ENCODE measurements at regions not wholly inside any gene's neighbourhood (a gene's known extent, or its start where the extent isn't known, plus 50 kb on each side); places are given as distances from the start of the nearest gene placed in this dataset.
A peak's percentile ranks its signal among the peaks of the same experiment; 100 is the strongest.

DNA sequence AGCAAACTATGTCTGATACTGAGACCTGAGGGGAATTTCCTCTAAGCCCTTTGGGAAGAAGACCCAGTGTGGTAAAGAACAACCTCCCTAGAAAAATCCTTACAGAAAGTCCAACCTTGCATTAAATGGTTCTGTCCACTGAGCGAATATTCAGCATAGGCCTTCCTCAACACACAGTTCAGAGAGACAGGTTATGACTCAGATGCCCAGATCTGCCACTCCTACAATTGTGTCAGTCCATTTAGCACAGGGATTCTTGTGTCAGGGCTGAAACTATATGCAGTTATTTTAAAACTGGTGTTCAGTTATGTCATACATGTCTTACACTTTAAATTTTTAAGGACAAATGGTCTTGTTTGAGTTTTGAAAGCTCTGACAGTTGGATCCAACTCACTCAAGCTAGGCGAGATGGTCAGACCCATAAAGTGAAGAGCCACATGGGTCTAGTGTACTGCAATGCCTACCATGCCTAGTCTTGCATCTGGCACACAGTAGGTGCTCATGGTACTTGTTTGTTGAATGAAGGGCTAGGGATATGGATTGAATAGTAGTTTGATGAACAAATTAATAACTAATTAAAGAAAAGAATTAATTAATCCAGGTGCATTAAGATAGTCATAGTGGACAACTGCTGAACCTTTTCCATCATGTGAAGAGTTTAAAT is 207.5 kb upstream of the PWP1 start:
- no peak for DNase-seq

DNA sequence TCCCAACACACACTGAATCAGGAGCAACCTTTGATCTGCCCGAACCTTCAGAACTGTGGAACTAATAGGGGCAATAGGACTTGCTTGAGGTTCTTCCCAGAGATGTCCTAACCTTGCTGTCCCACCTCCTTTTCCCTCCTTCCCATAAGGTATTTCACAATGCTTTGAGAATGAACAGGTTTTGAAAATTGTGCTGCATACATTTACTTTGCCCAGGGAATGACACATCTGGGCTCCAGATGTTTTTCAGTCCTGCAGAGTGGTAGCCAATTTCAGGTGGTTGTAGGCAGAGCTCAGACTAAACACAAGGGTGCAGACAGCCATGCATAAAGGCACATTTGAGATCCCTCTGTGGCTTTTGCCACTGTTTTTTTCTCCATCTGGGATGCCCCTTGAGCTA is 206.7 kb upstream of the PWP1 start:
- no peak for DNase-seq

DNA sequence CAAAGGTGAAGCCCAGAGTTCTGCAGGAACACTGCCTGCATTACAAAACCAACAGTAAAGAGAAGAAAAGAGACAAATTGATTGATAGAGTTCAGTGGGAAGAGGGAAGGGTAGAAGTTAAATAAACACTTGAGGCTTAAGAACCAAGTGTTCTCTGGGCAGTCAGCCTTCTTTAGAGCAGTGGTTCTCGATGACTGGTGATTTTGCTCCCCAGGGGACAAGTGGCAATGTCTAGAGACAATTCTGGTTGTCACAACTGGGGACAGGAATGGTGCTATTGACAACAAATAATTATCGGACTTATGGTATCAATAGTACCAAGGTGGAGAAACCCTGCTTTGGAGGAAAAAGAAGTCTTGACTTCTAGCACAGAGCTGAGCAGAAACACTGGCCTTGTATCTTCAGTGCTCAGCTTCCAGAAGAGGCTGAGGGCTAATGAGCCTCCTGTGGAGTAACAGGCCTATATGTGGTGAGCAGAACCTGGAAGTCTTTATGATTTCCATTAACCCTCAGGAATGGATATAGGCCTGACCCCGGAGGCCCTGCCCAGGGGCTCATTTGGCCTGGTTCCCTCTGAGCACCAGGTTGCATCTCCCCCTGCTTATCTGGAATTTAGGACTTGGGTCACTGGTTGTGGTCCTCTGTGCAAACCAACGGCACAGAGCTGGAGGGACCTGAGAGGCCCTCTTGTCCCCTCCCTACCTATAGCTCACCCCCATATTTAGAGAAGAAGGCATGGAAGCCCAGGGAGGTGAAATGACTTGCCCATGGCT is 204.6 kb upstream of the PWP1 start:
- DNase-seq, result no peak

DNA sequence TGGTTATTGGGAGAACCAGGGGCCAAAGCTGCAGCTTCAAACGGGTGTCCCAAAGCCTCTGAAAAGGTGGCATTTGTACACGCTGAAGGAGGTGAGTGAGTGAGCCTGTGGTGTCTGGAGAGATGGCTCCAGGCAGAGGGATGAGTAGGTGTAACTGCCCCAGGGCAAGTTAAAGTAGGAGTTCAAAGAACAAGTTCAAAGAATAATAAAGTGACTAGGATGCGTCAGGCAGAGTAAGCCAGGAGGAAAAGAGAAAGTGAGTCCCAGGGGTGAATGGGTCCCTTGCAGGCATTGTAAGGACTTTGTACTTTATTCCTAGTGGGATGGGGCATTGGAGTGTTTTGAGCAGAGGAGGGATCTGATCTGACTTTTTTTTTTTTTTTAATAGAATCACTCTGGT is 201.4 kb upstream of the PWP1 start:
- no peak for DNase-seq

DNA sequence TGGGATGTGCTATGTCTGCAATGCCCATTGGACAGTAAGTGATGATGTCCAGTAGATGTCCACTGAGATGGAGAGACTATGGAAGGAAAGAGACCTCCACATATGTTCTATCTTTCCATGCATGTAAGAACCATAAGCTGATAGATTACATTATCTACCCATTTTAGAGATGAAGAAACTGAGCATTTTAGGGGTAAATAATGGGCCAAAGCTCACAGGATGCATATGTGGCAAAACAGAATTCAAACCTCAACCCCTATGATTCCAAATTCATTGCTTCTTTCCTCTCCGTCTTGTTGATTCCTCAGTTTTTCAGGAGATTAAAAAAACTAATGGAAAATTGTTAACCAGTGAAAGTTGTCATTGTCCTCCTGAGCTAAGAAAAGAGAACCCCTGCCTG is 200.7 kb upstream of the PWP1 start:
- DNase-seq, result no peak

DNA sequence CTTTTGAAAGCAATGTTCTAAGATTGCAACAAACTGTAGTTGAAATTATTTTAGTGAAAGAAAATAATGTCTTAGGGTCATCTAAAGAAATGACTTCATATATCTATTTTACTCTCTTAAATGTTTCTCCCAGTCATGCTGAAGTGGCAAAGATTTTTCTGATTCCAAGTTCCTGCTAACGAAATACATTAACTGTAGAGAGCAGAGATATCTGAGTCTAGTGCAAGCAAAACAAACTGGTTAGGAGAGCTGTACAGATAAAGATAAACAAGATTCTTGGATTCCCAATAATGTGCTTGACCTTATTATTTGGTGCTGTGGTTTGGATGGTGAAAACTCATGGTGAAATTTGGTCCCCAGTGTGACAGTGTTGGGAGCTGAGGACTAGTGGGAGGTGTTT is 199.9 kb upstream of the PWP1 start:
- DNase-seq, result no peak

DNA sequence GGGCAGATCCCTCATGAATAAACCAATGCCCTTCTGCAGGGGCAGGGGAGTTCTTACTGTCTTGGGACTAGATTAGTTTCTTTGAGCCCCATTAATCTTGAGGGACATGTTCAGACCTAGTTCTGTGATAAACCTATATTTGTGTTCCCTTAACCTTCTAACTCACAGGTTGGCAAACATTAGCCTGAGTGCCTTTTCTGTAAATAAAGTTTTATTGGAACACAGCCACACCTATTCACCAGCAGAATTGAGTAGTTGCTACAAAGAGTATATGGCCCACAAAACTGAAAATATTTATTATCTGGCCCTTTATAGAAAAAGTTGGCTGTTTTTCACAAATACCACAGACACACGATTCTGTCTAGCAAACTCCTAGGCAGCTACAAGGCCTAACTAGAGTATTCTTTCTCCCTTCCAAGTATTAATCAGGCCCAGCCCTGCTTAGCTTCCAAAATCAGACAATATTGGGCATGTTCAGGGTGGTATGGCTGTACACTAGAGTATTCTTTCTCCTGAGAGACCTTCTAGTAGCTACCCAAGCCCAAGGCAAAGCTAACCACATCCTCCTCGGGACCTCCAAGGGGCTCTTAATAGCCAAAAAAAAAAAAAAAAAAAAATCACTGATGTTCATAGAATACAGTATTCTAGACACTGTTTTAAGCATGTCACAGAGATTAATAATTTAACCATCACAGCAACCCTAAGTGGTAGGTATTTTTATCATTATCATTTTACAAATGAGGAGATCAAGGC is 199.3 kb upstream of the PWP1 start:
- no peak for DNase-seq

DNA sequence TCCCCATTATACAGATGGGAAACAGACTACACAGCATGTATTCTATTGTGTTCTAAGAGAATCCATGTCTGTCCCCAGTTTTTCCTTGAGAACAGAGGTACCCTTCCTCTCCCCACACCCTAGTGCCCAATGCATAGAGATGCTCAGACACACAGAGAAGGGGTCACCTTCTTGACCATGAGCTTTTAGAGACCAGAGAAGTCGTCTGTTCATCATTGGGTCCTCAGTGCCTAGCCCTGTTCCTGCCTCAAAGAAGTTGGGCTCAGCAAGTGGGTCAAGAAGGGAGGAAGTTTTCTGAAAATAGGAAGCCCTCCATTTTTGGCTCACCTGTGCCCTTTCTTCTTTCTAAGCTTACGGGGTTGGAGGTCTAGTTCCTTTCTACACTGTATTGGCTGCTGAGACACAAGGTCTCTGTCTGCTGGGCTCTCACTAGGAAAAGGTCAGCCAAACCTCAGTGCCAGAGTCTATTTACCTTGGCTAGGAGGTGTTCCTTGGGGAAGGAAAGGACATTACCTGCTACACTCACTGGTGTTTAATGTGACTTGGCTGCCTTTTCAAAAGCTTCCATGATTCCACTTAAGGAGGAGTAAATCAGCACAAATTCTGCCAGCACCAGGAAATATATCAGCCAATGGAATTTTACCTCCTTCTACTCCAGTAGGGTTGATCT is 198.5 kb upstream of the PWP1 start:
- no peak for DNase-seq

DNA sequence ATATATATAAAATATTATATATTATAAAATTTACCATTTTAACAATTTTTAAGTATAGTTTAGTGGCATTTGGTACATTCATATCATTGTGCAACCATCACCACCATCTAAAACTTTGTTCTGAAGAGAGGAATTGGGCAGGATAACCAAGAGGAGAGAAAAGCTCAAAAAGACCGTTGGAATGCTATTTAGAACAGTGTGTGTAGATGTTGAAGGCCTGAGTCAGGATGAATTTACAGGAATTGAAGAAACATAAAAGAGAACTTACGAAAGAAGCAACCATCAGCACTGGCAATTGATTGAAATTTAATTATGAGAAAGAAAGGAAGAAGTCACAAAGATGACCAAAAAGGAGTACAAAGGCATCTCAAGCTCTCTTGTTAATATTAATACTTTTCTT is 196.9 kb upstream of the PWP1 start:
- DNase-seq, result no peak

DNA sequence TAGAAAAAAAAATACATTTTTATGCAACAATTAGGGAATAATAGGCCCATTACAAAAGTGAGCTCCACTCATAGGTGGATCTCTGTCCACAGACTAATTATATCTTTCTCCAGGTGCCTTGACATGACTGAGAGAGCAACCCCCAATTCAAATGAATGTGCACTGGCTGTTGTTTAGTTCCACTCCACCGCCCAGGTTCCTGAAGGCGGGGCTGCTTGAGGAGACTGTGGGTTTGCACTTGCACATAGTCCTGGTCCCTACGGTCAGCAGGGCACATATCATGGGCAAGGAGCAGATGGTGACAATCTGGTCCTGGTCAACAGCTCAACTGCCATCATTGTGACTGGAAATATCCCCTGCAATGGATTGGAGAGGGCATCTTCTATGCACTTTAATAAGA is 195.6 kb upstream of the PWP1 start:
- no peak for DNase-seq

DNA sequence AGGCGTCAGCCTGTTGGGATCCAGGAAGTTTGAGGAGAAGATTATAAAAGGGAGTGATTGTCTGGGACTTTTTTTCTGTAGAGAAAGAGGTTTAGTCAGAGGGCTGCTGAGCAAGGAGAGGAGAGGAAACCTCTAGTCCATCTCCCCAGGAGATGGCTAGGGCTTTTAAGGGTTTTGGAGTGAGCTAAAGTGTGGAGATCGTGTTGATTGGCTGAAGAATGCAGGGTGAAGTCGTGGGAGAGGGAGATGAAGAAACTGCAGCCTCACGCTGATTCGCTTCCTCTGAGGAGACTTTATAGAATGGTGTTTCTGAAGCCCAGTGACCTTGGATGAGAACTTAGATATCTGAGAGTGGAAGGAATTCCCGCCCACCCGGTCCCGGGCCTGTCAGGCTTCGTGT is 193.7 kb upstream of the PWP1 start:
- DNase-seq, result no peak

DNA sequence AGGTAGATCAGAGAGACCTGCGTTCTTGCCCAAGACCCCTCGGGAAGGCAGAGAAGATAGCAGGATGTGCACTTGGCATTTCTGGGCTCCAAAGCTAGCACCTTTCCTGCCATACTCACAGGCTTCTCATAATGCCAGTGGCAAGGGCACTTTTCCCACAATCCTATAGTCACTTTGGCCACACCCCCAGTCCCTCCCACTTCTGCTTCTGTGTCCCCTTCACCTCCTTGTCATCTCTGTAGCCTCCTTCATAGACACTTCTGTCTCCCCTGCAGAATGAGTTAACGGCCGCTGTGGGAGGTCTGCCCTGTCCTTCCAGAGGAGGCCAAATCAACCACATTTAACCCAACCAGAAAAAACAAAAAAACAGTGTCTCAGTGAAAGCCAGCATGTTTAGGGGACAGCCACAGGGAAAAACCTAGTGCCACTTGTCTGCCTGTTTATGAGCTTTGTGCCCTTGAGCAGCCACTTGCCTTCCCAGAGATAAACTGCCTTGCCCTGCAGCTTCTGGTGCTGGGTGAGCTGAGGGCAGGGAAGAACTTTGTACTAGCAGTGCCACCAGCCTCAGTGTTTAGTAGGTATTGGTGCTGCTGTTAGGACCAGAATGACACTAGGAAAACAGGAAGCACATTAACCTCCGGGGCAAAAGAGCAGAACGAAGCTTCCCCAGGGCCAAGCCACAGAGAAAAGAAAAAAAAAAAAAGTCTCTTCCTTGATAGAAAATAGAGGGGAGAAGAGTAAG is 193.0 kb upstream of the PWP1 start:
- DNase-seq, result no peak

DNA sequence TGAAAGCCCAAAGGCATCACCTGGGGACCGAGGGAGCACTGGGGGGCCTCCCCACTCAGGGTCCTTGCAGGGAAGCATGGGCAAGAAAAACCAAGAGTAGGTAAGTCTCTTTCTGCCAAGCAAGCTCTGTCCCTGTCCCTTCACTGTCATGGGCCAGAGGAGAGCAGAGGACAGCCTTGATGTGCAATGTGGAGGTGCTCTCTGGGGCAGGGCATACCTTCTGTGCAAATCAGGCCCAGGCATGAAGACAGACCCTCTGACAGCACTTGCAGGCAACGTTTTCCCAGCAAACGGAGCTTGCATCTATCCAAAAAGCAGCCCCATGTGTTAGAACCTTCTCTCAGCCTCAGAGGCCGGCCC is 192.5 kb upstream of the PWP1 start:
- no peak for DNase-seq

DNA sequence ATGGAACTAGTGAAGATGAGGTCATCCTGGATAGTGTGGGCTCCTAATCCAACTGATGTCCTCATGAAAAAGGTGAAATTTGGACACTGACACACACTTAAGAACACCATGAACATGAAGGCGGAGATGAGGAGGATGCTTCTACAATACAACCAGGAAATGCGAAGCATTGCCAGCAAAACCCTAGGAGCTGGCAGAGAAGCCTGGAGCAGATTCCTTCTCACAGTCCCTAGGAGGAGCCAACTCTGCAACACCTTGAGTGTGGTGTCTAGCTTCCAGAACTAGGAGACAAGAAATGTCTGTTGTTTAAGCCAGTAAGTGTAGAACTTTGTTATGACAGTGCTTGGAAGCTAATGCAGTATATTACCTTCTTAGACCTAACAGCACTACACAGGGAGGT is 191.9 kb upstream of the PWP1 start:
- no peak for DNase-seq

DNA sequence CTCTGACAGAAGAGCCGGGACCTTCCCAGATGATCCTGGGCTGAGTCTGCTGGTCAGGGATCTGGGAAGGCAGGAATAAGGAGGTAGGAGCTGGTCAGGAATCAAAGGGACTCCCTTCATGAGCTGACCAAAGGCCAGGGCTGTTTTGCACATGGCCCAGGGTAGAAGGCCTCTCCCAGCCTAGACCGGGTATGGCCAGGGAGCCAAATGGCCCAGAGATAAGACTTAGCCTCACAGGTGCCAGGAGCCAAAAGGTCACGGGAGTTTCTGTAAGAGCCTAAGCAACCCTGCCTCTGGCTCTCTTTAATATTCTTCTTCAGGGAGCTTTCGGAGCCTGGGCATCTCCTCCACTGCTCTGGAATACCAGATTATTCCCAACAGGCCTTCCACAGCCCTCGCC is 191.3 kb upstream of the PWP1 start:
- DNase-seq, result no peak

DNA sequence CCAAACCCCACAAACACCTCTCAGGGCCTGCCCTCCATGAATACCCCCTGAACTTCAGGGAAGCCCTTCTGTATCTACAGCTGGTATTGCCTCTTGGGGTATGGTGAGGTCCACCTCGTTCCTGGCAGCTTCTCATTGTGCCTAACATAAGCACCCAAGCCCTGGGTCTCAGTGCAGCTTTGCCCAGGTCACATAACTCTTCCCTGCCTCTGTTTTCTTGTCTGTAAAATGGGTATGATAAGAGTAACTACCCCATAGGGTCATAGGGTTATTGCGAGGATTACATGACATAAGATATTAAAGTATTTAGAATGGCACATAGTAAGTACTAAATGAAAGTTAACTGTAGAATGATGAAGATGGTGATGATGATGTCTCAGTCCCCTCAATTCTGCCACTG is 190.0 kb upstream of the PWP1 start:
- no peak for DNase-seq

DNA sequence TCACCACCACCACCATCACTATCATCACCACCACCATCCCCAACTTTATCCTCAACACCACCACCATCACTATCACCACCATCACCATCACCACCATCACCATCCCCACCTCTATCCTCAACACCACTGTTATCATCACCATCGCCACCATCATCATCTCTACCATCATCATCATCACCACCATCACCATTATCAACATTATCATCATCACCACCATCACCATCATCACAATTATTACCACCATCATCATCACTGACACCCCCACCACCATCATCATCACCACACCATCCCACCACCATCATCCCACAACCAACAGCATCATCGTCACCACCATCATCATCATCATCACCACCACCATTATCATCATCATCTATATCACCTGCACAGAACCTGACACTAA is 188.4 kb upstream of the PWP1 start:
- DNase-seq, result no peak

DNA sequence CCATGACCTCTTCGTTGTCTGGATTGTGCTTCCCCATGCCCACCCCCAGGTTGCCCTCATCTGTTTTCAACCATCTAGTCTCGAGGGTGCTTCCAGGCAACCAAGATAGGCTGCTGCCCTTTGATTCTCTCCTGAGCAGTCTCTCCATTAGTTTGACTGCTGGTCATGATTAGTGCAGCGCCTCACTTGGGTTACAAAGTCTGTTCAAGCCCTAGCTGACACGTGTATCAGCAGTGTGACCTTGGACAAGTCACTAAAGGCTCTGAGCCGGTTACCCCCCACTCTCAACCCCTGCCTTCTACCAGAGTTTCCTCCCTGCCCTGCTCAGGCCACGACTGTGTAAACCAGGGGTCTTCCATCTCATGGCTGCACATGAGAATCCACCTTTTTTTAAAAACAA is 185.3 kb upstream of the PWP1 start:
- DNase-seq, result no peak

DNA sequence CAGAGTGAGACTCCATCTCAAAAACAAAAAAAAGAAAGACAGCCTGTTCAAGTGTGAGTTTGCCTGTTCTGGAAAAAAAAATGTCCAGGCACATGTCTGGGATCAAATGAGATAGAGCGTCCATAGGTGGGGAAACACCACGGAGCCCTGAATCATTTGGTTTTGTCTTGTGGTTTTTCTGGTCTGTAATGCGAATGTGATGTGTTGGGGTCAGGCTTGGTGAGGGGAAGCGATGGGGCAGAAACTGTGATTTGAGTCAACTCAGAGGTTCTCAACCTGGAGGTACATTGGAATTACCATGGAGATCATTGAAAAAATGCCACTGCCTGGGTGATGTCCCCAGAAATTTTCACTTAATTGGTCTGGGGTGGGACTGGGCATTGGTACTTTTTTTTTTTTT is 183.9 kb upstream of the PWP1 start:
- DNase-seq, result no peak

DNA sequence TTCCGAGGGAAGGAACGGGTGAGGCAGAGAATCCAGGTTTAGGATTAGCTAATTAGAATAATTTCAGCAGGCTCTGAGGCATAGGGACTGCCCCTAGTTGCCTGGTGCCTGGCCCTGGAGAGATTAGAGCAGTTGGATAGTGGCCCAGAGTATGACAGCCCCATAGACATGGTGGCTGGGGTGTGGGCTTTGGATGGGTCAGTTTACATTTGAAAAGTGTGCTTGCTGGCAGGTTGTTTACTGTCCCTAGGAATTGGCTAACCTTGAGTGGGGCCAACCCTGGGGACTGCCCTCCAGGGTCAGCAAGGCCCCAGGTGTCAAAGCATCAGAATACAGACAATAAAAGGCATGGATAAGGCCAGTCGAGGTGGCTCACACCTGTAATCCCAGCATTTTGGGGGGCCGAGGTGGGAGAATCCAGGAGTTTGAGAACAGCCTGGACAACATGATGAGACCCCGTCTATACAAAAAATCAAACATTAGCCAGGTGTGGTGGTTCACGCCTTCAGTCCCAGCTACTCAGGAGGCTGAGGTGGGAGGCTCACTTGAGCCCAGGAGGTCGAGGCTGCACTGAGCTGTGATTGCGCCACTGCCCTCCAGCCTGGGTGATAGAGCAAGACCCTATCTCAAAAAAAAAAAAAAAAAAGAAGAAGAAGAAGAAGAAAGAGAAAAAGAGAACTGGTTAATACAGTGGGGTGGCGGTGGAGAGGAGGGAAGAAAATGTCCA is 182.3 kb upstream of the PWP1 start:
- DNase-seq, result no peak

DNA sequence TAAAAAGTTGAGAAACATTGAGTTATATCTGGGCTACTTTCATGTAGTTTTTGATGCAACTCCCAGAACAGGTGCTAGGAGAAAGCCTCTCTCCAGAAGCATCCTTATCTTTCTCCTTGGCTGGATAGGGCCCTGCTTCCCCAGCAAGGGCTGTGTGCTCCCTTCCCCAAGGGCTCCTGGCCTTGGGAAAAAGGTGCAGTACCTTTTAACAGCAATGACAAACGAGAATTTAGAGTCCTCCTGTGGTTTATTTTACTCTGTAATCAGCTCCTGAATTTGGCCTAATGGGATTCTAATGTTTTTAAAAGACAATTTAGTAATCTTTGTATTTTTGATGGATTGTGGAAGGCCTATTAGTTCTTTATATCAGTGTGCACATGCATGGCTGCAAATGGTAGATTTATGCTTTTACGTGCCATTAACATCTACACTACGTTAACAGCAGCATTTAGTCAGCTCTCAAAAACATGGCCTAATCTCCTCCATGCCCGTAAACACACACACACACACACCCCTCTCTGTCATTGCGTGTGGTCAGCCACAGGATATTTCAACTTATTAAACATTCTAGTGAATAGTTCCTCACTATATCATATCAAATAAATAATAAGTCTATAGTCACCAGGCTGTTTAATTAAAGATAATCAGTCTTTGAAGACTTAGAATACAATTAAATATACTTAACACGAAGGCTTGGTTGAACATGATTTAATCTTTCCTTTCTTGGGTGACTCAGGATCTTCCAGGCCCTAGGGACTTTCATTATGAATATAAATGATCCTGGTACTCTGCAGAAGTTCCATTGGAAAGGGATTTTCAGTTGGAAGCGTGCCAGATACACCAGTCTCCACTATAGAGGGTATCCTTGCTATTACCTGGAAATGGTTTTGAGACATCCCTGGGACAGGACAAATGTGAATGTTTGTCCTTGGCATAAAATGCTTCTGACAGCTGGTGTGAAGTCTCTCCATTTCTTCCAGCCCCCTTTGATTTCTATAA is 181.4 kb upstream of the PWP1 start:
- DNase-seq, result peak; percentile 24

Data from NCI-H1436 (cell line).